Testis (tissue), 2 donors: ENCODE measurements at regions not wholly inside any gene's neighbourhood (a gene's known extent, or its start where the extent isn't known, plus 50 kb on each side); places are given as distances from the start of the nearest gene placed in this dataset.
"Not testable (repeated sequence)": the region's sequence is repeated elsewhere in the genome, so short reads cannot be mapped to it uniquely, and the experiment has no call there.

Source experiments
- DNase-seq: peaks from one replicate; pipeline ENCODE4 v3.0.0-alpha.2; 2019
- H3K27ac ChIP-seq, 2 donors: fragments of 200-600 bp; sonication (generic); one replicate each; pipeline ENCODE4 v1.5.1; 2019
- H3K27me3 ChIP-seq: fragments of 200-600 bp; sonication (generic); one replicate; pipeline ENCODE4 v1.5.1; 2019
- H3K36me3 ChIP-seq: fragments of 200-600 bp; sonication (generic); one replicate; pipeline ENCODE4 v1.5.1; 2017; ENCODE audit warnings: low read depth; ENCODE audit errors: missing control alignments
- H3K4me1 ChIP-seq: fragments of 200-600 bp; sonication (generic); one replicate; pipeline ENCODE4 v1.5.1; 2019
- H3K4me3 ChIP-seq, 2 donors: fragments of 200-600 bp; sonication (generic); one replicate each; pipeline ENCODE4 v1.5.1; 2017 to 2019
- H3K9me3 ChIP-seq: fragments of 200-600 bp; sonication (generic); one replicate; pipeline ENCODE4 v1.5.1; 2017
- POLR2A ChIP-seq: fragments of 450-650 bp; IDR thresholded peaks from one replicate; pipeline ENCODE4 v1.6.1; 2017; ENCODE audit warnings: antibody characterized with exemption, mild to moderate bottlenecking, moderate library complexity
- WGBS, 2 donors: methylation state at CpG; one replicate each; pipeline ENCODE4 v1.1.5; 2018; 5-methylcytosine and 5-hydroxymethylcytosine counted together
- intact Hi-C: fragments of 100-400 bp; cut with DNase I; formaldehyde crosslinking; loops from one replicate; pipeline ENCODE4 v1.15.1; 2023; ENCODE audit warnings: low total_unique reads
- TF ChIP-seq, protein P1 (sequence below), 3 experiments: fragments of 450-650 bp in 2 of 3; fragments of 200-600 bp in 1 of 3; sonication (generic) in 1 of 3; IDR thresholded peaks; one replicate each; pipeline ENCODE4 v1.5.1; 2016 to 2019; ENCODE audit warnings: antibody characterized with exemption in 3 of 3, mild to moderate bottlenecking in 2 of 3, moderate library complexity in 1 of 3

DNA sequence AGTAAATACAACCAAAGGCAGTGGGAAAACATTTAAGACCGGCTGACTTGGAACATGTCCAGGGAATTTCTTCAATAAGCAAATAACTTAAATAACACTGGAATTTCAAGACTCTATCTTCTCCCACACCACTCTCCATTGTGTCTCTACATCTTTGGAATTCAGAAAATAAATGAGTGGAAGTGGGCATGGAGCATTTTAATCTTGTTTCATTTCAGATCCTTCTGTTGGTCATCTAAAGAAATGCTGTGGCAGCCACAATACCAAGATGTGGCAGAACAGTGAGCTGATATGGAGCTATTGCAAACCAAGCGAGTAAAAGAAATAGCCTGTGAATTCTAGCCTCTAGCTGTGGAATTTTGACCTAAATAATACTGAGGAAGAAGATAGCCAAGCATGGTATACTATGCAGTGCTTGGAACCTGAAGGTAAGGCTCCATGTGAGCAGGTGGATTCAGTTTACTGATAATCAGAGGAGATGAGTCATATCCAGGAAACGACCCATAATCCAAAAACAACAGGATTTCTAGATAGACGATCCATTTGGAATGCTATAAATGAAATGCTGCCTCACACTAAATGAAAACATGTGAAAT is 157.1 kb upstream of the SCN7A start:
- intact Hi-C loops = no loop called here
- no peak overlapping the region for H3K4me3 ChIP-seq
- H3K9me3 ChIP-seq = no peaks in the 10 kb centered on the region
- TF ChIP-seq POLR2A = no peak
- 61 to 72% methylated on average over 4 of the region's 4 CpGs for WGBS, 2 donors
- H3K27ac ChIP-seq = no peak overlapping the region
- no peaks in the 10 kb centered on the region for H3K4me1 ChIP-seq
- H3K27me3 ChIP-seq = no peaks in the 10 kb centered on the region
- no peaks in the 10 kb centered on the region for H3K36me3 ChIP-seq
- DNase-seq = no peak

DNA sequence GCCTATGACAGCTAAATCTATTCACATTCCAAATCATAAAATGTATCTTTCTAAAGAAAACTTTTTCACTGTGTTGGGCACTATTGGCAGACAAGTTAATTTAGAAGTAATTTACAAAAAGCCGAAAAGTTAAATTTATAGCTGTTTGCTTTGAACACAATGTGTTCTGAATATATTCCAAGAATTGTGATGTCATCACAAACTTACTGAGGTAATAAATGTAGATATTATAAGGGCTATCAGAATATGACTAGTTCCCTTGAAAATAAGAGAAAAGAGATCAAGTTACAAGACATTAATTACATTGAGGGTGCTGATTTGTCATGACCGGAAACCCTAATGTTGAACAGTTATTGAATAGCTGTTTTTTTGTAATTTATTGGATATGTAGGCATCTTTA is 153.9 kb upstream of the SCN7A start:
- Histone ChIP-seq H3K36me3 (no peaks in the 10 kb centered on the region), H3K27me3 (no peaks in the 10 kb centered on the region), H3K4me3 (no peak overlapping the region), H3K4me1 (no peaks in the 10 kb centered on the region), H3K9me3 (no peaks in the 10 kb centered on the region), H3K27ac (no peak overlapping the region)
- DNase-seq = no peak
- intact Hi-C loops = no loop called here
- 89 to 90% methylated on average over 2 of the region's 2 CpGs for WGBS, 2 donors
- no peak for TF ChIP-seq POLR2A
- TF ChIP-seq, protein P1, sequence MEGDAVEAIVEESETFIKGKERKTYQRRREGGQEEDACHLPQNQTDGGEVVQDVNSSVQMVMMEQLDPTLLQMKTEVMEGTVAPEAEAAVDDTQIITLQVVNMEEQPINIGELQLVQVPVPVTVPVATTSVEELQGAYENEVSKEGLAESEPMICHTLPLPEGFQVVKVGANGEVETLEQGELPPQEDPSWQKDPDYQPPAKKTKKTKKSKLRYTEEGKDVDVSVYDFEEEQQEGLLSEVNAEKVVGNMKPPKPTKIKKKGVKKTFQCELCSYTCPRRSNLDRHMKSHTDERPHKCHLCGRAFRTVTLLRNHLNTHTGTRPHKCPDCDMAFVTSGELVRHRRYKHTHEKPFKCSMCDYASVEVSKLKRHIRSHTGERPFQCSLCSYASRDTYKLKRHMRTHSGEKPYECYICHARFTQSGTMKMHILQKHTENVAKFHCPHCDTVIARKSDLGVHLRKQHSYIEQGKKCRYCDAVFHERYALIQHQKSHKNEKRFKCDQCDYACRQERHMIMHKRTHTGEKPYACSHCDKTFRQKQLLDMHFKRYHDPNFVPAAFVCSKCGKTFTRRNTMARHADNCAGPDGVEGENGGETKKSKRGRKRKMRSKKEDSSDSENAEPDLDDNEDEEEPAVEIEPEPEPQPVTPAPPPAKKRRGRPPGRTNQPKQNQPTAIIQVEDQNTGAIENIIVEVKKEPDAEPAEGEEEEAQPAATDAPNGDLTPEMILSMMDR (IDR thresholded peaks at IDR 0.05) = no peak

DNA sequence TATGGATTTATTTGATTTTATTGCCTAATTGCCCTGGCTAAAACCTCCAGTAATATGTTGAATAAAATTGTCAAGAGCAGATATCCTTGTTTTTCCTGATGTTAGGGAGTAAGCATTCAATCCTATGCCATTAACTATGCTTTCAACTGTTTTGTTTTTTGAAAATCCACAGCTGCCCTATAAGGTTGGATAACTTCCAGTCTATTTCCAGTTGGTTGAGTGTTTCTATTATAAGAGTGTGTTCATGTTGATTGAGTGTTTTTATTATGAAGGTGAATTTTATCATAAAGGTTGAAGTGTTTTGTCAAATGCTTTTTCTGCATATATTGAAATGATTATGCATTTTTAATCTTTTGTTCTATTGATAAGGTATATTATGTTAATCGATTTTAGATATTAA is 149.9 kb upstream of the SCN7A start:
- WGBS, 2 donors = 61 to 76% methylated on average over 1 of the region's 1 CpG
- no peak for DNase-seq
- Histone ChIP-seq H3K9me3 (no peaks in the 10 kb centered on the region), H3K4me3 (no peak overlapping the region), H3K27me3 (no peaks in the 10 kb centered on the region), H3K27ac (no peak overlapping the region), H3K4me1 (no peaks in the 10 kb centered on the region), H3K36me3 (no peaks in the 10 kb centered on the region)
- TF ChIP-seq, protein P1 (IDR thresholded peaks at IDR 0.05) = no peak
- no peak for TF ChIP-seq POLR2A
- intact Hi-C loops = no loop called here

DNA sequence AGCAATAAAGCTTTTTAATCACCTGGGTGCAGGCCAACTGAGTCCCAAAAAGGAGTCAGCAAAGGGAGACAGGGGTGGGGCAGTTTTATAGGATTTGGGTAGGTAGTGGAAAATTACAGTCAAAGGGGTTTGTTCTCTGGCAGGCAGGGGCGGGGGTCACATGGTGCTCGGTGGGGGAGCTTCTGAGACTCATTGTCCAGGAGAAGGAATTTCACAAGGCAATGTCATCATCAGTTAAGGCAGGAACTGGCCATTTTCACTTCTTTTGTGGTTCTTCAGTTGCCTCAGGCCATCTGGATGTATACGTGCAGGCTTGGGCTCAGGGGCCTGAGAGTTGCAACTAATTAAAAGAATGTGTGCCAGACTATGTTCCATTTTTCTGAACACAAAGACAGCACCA is 147.5 kb upstream of the SCN7A start:
- H3K27me3 ChIP-seq, H3K9me3 ChIP-seq, H3K27ac ChIP-seq, H3K36me3 ChIP-seq, H3K4me3 ChIP-seq, intact Hi-C loops, H3K4me1 ChIP-seq, DNase-seq: not testable (repeated sequence)
- WGBS, 2 donors = 89 to 96% methylated on average over 2 to 3 of the region's 3 CpGs

DNA sequence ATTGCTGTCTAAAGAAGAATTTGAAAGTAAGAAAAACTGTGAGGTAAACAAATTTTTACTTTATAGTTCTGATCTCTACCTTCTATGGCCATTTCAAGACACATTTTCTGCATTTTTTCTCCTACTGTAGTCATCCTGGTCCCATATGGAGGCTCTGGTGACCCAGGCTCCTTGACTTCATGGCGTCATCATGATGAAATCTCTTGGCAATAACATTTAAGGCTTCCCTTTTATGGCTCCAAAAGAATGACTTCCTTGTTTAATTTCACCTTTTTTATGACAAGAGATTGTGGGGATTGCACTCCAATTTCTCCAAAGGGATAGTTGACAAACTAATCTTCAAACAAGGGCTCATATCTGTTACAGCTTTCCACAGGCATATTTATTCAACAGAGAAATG is 143.0 kb upstream of the SCN7A start:
- H3K9me3 ChIP-seq = no peaks in the 10 kb centered on the region
- H3K4me3 ChIP-seq = no peak overlapping the region
- no peaks in the 10 kb centered on the region for H3K36me3 ChIP-seq
- 88 to 96% methylated on average over 1 of the region's 1 CpG for WGBS, 2 donors
- TF ChIP-seq, protein P1 (IDR thresholded peaks at IDR 0.05) = no peak
- no peak for TF ChIP-seq POLR2A
- H3K4me1 ChIP-seq = no peaks in the 10 kb centered on the region
- no peaks in the 10 kb centered on the region for H3K27me3 ChIP-seq
- H3K27ac ChIP-seq = no peak overlapping the region
- DNase-seq = no peak
- intact Hi-C loops = no loop called here

DNA sequence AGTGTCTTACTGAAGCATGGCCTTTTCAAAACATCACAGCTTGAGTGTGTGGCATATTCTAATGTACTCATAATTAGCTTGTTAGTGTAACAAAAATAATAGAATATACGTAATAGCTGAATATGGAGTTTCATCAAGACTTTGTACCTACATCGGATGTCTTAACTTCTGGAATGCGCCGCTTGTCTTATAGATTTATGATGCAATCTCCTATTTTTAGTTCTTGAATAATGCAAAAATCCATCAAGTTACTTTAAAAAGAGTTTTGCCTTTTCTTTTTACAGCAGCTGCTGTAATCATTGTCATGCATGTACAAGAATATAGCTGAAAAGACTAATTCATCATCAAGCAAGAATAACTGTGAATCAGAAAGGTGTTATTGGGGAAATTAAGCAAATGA is 140.7 kb upstream of the SCN7A start:
- DNase-seq = no peak
- whole genome bisulfite sequencing, 2 donors = 68 to 71% methylated on average over 4 of the region's 4 CpGs
- intact Hi-C loops = no loop called here
- Histone ChIP-seq H3K4me3 (no peak overlapping the region), H3K36me3 (no peaks in the 10 kb centered on the region), H3K27ac (no peak overlapping the region), H3K4me1 (no peaks in the 10 kb centered on the region), H3K9me3 (no peaks in the 10 kb centered on the region), H3K27me3 (no peaks in the 10 kb centered on the region)
- TF ChIP-seq, protein P1 (IDR thresholded peaks at IDR 0.05) = no peak
